ENCODE measurements at regions not wholly inside any gene's neighbourhood (a gene's known extent, or its start where the extent isn't known, plus 50 kb on each side); places are given as distances from the start of the nearest gene placed in this dataset.
A peak's percentile ranks its signal among the peaks of the same experiment; 100 is the strongest.

- TF ChIP-seq AFF4 (CRISPR knock-in tag; IDR thresholded peaks at IDR 0.05) (no peak), SRY (CRISPR knock-in tag; IDR thresholded peaks at IDR 0.05) (no peak), CTCF (CRISPR knock-in tag; IDR thresholded peaks at IDR 0.05) (peak; percentile 64), NR2F2 (IDR thresholded peaks at IDR 0.05; ENCODE audit: borderline replicate concordance, low read depth) (no peak), ZNF780A (CRISPR knock-in tag; IDR thresholded peaks at IDR 0.05) (0 out of 2 replicates have a peak, but pooled peaks have one; percentile 32), FOXJ3 (CRISPR knock-in tag; IDR thresholded peaks at IDR 0.05; ENCODE audit: borderline replicate concordance) (no peak), BRCA1 (CRISPR knock-in tag; IDR thresholded peaks at IDR 0.05) (0 out of 2 replicates have a peak, but pooled peaks have one; percentile 71), PATZ1 (CRISPR knock-in tag; IDR thresholded peaks at IDR 0.05) (peak; percentile 88), ZSCAN20 (CRISPR knock-in tag; IDR thresholded peaks at IDR 0.05; ENCODE audit: borderline replicate concordance) (no peak)
- TF ChIP-seq, protein P1, sequence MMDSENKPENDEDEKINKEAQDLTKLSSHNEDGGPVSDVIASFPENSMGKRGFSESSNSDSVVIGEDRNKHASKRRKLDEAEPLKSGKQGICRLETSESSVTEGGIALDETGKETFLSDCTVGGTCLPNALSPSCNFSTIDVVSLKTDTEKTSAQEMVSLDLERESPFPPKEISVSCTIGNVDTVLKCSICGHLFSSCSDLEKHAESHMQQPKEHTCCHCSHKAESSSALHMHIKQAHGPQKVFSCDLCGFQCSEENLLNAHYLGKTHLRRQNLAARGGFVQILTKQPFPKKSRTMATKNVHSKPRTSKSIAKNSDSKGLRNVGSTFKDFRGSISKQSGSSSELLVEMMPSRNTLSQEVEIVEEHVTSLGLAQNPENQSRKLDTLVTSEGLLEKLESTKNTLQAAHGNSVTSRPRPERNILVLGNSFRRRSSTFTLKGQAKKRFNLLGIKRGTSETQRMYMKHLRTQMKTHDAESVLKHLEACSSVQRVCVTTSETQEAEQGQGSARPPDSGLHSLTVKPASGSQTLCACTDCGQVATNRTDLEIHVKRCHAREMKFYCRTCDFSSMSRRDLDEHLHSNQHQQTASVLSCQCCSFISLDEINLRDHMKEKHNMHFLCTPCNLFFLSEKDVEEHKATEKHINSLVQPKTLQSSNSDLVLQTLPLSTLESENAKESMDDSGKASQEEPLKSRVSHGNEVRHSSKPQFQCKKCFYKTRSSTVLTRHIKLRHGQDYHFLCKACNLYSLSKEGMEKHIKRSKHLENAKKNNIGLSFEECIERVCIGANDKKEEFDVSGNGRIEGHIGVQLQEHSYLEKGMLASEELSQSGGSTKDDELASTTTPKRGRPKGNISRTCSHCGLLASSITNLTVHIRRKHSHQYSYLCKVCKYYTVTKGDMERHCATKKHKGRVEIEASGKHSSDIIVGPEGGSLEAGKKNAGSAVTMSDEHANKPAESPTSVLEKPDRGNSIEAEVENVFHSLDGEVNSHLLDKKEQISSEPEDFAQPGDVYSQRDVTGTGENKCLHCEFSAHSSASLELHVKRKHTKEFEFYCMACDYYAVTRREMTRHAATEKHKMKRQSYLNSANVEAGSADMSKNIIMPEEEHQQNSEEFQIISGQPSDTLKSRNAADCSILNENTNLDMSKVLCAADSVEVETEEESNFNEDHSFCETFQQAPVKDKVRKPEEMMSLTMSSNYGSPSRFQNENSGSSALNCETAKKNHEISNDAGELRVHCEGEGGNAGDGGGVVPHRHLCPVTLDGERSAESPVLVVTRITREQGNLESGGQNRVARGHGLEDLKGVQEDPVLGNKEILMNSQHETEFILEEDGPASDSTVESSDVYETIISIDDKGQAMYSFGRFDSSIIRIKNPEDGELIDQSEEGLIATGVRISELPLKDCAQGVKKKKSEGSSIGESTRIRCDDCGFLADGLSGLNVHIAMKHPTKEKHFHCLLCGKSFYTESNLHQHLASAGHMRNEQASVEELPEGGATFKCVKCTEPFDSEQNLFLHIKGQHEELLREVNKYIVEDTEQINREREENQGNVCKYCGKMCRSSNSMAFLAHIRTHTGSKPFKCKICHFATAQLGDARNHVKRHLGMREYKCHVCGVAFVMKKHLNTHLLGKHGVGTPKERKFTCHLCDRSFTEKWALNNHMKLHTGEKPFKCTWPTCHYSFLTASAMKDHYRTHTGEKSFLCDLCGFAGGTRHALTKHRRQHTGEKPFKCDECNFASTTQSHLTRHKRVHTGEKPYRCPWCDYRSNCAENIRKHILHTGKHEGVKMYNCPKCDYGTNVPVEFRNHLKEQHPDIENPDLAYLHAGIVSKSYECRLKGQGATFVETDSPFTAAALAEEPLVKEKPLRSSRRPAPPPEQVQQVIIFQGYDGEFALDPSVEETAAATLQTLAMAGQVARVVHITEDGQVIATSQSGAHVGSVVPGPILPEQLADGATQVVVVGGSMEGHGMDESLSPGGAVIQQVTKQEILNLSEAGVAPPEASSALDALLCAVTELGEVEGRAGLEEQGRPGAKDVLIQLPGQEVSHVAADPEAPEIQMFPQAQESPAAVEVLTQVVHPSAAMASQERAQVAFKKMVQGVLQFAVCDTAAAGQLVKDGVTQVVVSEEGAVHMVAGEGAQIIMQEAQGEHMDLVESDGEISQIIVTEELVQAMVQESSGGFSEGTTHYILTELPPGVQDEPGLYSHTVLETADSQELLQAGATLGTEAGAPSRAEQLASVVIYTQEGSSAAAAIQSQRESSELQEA (CRISPR knock-in tag; IDR thresholded peaks at IDR 0.05; ENCODE audit: not compliant biosample characterization): peak; percentile 97
These were observed 138.9 kb downstream of the SEC14L1 start (continued) for GRCh38 chr17:77279448-77280303.

Data from HepG2 (cell line).